ENCODE measurements at regions not wholly inside any gene's neighbourhood (a gene's known extent, or its start where the extent isn't known, plus 50 kb on each side); places are given as distances from the start of the nearest gene placed in this dataset.

DNA sequence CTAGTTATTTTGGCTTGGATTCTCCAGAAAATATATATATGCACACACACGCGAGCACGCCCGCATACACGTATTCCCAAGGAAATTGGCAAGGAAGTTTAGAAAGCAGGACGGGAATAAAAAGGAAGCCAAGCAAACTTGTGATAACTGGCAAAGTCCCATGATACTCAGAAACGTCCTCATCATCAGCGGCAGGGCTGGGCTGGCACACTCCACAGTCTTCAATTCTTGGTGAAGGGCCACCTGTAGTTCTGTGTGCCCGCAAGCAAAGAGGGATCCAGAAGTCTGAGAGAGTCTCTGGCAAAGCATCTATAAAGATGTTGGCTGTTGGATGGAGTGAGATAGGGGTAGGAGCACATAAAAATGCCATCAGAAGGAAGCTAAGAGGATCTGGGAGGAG lies 289.3 kb upstream of the CTNND2 start:
- Histone ChIP-seq H2BK120ac (ENCODE audit: low read depth, low read length, poor library complexity, severe bottlenecking) (no peak overlapping the region), H4K20me1 (ENCODE audit: control insufficient read depth, insufficient read depth, insufficient read length) (no peaks in the 10 kb centered on the region), H3K27me3 (ENCODE audit: insufficient read depth, low read length) (no peaks in the 10 kb centered on the region), H3K4me2 (ENCODE audit: insufficient read depth, insufficient read length, low read length) (no peak overlapping the region), H3K14ac (ENCODE audit: insufficient read depth, low read length) (no peak overlapping the region), H2AK5ac (ENCODE audit: insufficient read length, low read length) (no peak overlapping the region), H3K4me1 (ENCODE audit: insufficient read depth, low read length) (no peaks in the 10 kb centered on the region), H4K91ac (ENCODE audit: insufficient read length, low read depth, low read length) (no peak overlapping the region), H3K18ac (ENCODE audit: insufficient read length, low read depth, low read length) (no peak overlapping the region), H3K56ac (ENCODE audit: insufficient read length, low read depth, low read length) (no peak overlapping the region), H2BK5ac (ENCODE audit: insufficient read length, low read length) (no peak overlapping the region), H3K27ac (ENCODE audit: insufficient read length, low read depth, low read length) (no peak overlapping the region), H2BK15ac (ENCODE audit: low read depth, low read length) (no peak overlapping the region), H3K23ac (ENCODE audit: insufficient read length, low read depth, low read length) (no peak overlapping the region), H4K8ac (replicated peaks; ENCODE audit: insufficient read length, low read depth, low read length) (no peak overlapping the region), H3K23me2 (ENCODE audit: insufficient read length, low read depth, low read length, poor library complexity, severe bottlenecking) (no peaks in the 10 kb centered on the region), H3K9me3 (ENCODE audit: control insufficient read depth, low read depth, low read length) (no peaks in the 10 kb centered on the region), H3T11ph (ENCODE audit: low read length) (no peak overlapping the region), H2BK20ac (ENCODE audit: low read depth, low read length, poor library complexity, severe bottlenecking) (no peak overlapping the region), H4K5ac (ENCODE audit: insufficient read length, low read depth, low read length) (no peak overlapping the region), H3K9ac (ENCODE audit: extremely low read depth, insufficient read length, low read length) (no peak overlapping the region), H2BK12ac (ENCODE audit: insufficient read length, low read depth, low read length) (no peak overlapping the region), H3K79me1 (ENCODE audit: insufficient read depth, low read depth, low read length, poor library complexity, severe bottlenecking) (no peaks in the 10 kb centered on the region), H3K4ac (ENCODE audit: low read depth, low read length) (no peak overlapping the region), H2AFZ (ENCODE audit: low read length) (no peak overlapping the region), H3K79me2 (ENCODE audit: insufficient read depth, low read length) (no peaks in the 10 kb centered on the region)
- Mint-ChIP-seq H3K27me3 (ENCODE audit: low read depth) (no peaks in the 10 kb centered on the region), H3K36me3 (ENCODE audit: insufficient read depth in 1 of 3, low read depth in 3 of 3) (peaks cover 0 to 4% (median 0%) of the 10 kb centered on the region in 3 experiments; a peak in 3 of 7 replicates), H3K27ac (no peak overlapping the region), H3K4me3 (no peak overlapping the region), H3K4me1 (no peaks in the 10 kb centered on the region), H3K9me3 (no peaks in the 10 kb centered on the region)
- no peak for DNase-seq
- no CpG with 5 or more reads among the region's 9 CpGs for WGBS (ENCODE audit: extremely low coverage, insufficient read length, low lambda C conversion rate)
- TF ChIP-seq, protein P1, sequence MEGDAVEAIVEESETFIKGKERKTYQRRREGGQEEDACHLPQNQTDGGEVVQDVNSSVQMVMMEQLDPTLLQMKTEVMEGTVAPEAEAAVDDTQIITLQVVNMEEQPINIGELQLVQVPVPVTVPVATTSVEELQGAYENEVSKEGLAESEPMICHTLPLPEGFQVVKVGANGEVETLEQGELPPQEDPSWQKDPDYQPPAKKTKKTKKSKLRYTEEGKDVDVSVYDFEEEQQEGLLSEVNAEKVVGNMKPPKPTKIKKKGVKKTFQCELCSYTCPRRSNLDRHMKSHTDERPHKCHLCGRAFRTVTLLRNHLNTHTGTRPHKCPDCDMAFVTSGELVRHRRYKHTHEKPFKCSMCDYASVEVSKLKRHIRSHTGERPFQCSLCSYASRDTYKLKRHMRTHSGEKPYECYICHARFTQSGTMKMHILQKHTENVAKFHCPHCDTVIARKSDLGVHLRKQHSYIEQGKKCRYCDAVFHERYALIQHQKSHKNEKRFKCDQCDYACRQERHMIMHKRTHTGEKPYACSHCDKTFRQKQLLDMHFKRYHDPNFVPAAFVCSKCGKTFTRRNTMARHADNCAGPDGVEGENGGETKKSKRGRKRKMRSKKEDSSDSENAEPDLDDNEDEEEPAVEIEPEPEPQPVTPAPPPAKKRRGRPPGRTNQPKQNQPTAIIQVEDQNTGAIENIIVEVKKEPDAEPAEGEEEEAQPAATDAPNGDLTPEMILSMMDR (conservative IDR thresholded peaks at IDR 0.05): no peak
